ENCODE measurements at regions not wholly inside any gene's neighbourhood (a gene's known extent, or its start where the extent isn't known, plus 50 kb on each side); places are given as distances from the start of the nearest gene placed in this dataset.

- TF ChIP-seq ATF3 (IDR thresholded peaks at IDR 0.05) (no peak), FOXA2 (IDR thresholded peaks at IDR 0.05) (no peak), FOXA1 (IDR thresholded peaks at IDR 0.05) (no peak)
Observed at GRCh38 chr5:155983954-155984353, 343.0 kb upstream of the SGCD start (continued).

- no peak overlapping the region for H3K27ac ChIP-seq (ENCODE audit: low read depth in 1 of 2, low read length in 2 of 2)
- no peak overlapping the region for H3K4me3 ChIP-seq (ENCODE audit: low read depth in 1 of 3, low read length in 3 of 3)
- no peaks in the 10 kb centered on the region for H3K36me3 ChIP-seq (ENCODE audit: control insufficient read depth in 4 of 4, insufficient read depth in 3 of 4, low read depth in 1 of 4, low read length in 3 of 4)
- no peak overlapping the region for H3K9ac ChIP-seq (ENCODE audit: low read depth in 1 of 2, low read length in 2 of 2)
- DNase-seq (ENCODE audit: low spot score): no peak
- H3K4me1 ChIP-seq (ENCODE audit: control insufficient read depth in 4 of 4, insufficient read depth in 4 of 4, low read length in 3 of 4): no peaks in the 10 kb centered on the region
- WGBS: 75% methylated on average over 5 of the region's 5 CpGs
- TF ChIP-seq RXRA (IDR thresholded peaks at IDR 0.05) (no peak), HNF4G (IDR thresholded peaks at IDR 0.05) (no peak), ZBTB33 (IDR thresholded peaks at IDR 0.05) (no peak), HNF4A (conservative IDR thresholded peaks at IDR 0.05) (no peak), GABPA (IDR thresholded peaks at IDR 0.05 in 1 of 2, conservative IDR thresholded peaks at IDR 0.05 in 1 of 2) (no peak), FOXA1 (IDR thresholded peaks at IDR 0.05) (no peak), REST (IDR thresholded peaks at IDR 0.05) (no peak), FOXA2 (IDR thresholded peaks at IDR 0.05) (no peak), SP1 (IDR thresholded peaks at IDR 0.05) (no peak), MAX (IDR thresholded peaks at IDR 0.05) (no peak), CTCF (IDR thresholded peaks at IDR 0.05; ENCODE audit: low read depth, low read length, missing input control) (no peak), RAD21 (IDR thresholded peaks at IDR 0.05) (no peak), YY1 (IDR thresholded peaks at IDR 0.05) (no peak), JUND (IDR thresholded peaks at IDR 0.05) (no peak), EGR1 (IDR thresholded peaks at IDR 0.05; ENCODE audit: low read depth in 2 of 2) (no peak), ATF3 (IDR thresholded peaks at IDR 0.05) (no peak), NR2F2 (IDR thresholded peaks at IDR 0.05) (no peak), TAF1 (conservative IDR thresholded peaks at IDR 0.05) (no peak)
- no peaks in the 10 kb centered on the region for H3K9me3 ChIP-seq (ENCODE audit: control insufficient read depth in 4 of 4, low read length in 3 of 4)
- no peaks in the 10 kb centered on the region for H3K27me3 ChIP-seq (ENCODE audit: control insufficient read depth in 4 of 4, insufficient read depth in 4 of 4, low read length in 3 of 4)
Observed at GRCh38 chr5:155987265-155987810, 339.6 kb upstream of the SGCD start.

Measured in liver (tissue), 8 donors.